Activated T-cell treated with anti-CD3 and anti-CD28 coated beads for 1 hour (primary cell): ENCODE measurements at regions not wholly inside any gene's neighbourhood (a gene's known extent, or its start where the extent isn't known, plus 50 kb on each side); places are given as distances from the start of the nearest gene placed in this dataset.
"Not testable (repeated sequence)": the region's sequence is repeated elsewhere in the genome, so short reads cannot be mapped to it uniquely, and the experiment has no call there.

Source experiments
- DNase-seq: peaks from one replicate; pipeline ENCODE4 v3.0.0-alpha.2; 2020; ENCODE audit warnings: low read depth

GRCh38 chr16:54985156-54985555, 54.5 kb downstream of the IRX5 start:
- DNase-seq, result no peak

- no peak for DNase-seq
Observed at GRCh38 chr16:54985668-54986067, 55.0 kb downstream of the IRX5 start.

- DNase-seq, result no peak
Observed at GRCh38 chr16:54986409-54986808, 55.7 kb downstream of the IRX5 start.

GRCh38 chr16:54987081-54987480, 56.4 kb downstream of the IRX5 start:
- no peak for DNase-seq

- DNase-seq, result no peak
Observed at GRCh38 chr16:54991525-54991924, 60.9 kb downstream of the IRX5 start.

GRCh38 chr16:54991946-54992345, 61.3 kb downstream of the IRX5 start:
- not testable (repeated sequence) for DNase-seq

- DNase-seq, result no peak
Observed at GRCh38 chr16:54993106-54993895, 62.6 kb downstream of the IRX5 start.

GRCh38 chr16:54996186-54996585, 65.5 kb downstream of the IRX5 start:
- DNase-seq, result no peak

GRCh38 chr16:54998834-54999233, 68.2 kb downstream of the IRX5 start:
- DNase-seq, result no peak

GRCh38 chr16:54999481-54999880, 68.8 kb downstream of the IRX5 start:
- DNase-seq, result no peak

- DNase-seq, result no peak
Observed at GRCh38 chr16:55000595-55000994, 69.9 kb downstream of the IRX5 start.

- no peak for DNase-seq
Observed at GRCh38 chr16:55001931-55002330, 71.3 kb downstream of the IRX5 start.

- DNase-seq, result no peak
Observed at GRCh38 chr16:55002419-55002818, 71.8 kb downstream of the IRX5 start.

- DNase-seq, result no peak
Observed at GRCh38 chr16:55003306-55003705, 72.6 kb downstream of the IRX5 start.

GRCh38 chr16:55003916-55004315, 73.3 kb downstream of the IRX5 start:
- DNase-seq, result no peak

GRCh38 chr16:55007504-55007903, 76.8 kb downstream of the IRX5 start:
- DNase-seq, result no peak

- no peak for DNase-seq
Observed at GRCh38 chr16:55008836-55009510, 78.3 kb downstream of the IRX5 start.

- DNase-seq, result no peak
Observed at GRCh38 chr16:55009581-55009980, 78.9 kb downstream of the IRX5 start.

GRCh38 chr16:55010492-55011160, 80.0 kb downstream of the IRX5 start:
- DNase-seq, result no peak

GRCh38 chr16:55012362-55012761, 81.7 kb downstream of the IRX5 start:
- DNase-seq, result no peak

GRCh38 chr16:55012793-55013192, 82.1 kb downstream of the IRX5 start:
- no peak for DNase-seq

- no peak for DNase-seq
Observed at GRCh38 chr16:55014022-55014421, 83.4 kb downstream of the IRX5 start.
